ENCODE measurements at regions not wholly inside any gene's neighbourhood (a gene's known extent, or its start where the extent isn't known, plus 50 kb on each side); places are given as distances from the start of the nearest gene placed in this dataset.

DNA sequence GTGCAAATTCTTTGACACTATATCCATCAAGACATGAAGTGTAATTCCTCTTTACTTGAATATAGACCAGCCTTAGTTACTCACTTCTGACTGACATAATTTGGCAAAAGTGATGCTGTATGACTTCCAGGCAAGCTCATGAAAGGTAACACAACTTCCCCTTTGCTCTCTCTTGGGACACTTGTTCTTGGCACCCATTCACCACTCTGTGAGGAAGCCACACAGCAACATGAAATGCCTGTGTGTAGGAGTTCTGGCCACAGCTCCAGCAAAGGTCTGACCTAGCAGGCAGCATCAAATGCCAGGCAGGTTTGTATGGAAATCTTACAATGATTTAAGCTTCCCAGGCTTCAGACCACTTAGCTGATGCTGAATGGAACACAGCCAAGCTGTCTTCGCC, 280.3 kb downstream of the PDHA2 start:
- TF ChIP-seq SUZ12 (IDR thresholded peaks at IDR 0.05; ENCODE audit: extremely low read depth, insufficient read depth, insufficient read length) (no peak), YY1 (IDR thresholded peaks at IDR 0.05; ENCODE audit: insufficient read depth, insufficient read length) (no peak)
- H3K4me3 ChIP-seq (ENCODE audit: insufficient read length, low read depth), result no peak overlapping the region
- H3K9ac ChIP-seq (ENCODE audit: insufficient read length, low read depth), result no peak overlapping the region
- no peaks in the 10 kb centered on the region for H3K4me1 ChIP-seq (ENCODE audit: insufficient read depth, insufficient read length)
- no peaks in the 10 kb centered on the region for H3K27me3 ChIP-seq (ENCODE audit: insufficient read depth, insufficient read length)
- no peaks in the 10 kb centered on the region for H3K9me3 ChIP-seq (ENCODE audit: insufficient read depth, low read length)
- no peak for DNase-seq (ENCODE audit: low read depth, low spot score)
- H3K36me3 ChIP-seq (ENCODE audit: insufficient read depth, insufficient read length, low read length), result no peaks in the 10 kb centered on the region

DNA sequence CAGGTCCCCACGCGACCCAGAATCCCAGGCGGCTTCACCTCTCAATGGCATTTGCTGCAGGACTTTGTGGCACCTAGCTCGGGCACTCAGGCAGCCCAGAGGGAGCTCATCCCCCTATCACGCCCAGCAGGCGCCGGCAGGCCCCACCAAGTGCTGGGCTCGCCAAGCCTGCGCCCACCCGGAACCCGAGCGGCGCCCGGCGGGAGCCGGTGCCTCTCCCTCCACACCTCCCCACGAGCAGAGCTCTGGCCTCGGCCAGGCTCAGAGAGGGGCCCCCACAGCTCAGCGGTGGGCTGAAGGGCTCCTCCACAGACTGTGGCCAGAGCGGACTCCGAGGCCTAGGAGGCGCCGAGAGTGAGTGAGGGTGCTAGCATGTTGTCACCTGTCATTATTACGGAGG, 286.3 kb downstream of the PDHA2 start:
- H3K9me3 ChIP-seq (ENCODE audit: insufficient read depth, low read length), result no peaks in the 10 kb centered on the region
- no peaks in the 10 kb centered on the region for H3K36me3 ChIP-seq (ENCODE audit: insufficient read depth, insufficient read length, low read length)
- no peaks in the 10 kb centered on the region for H3K27me3 ChIP-seq (ENCODE audit: insufficient read depth, insufficient read length)
- no peak for TF ChIP-seq ZNF274 (IDR thresholded peaks at IDR 0.05; ENCODE audit: low read depth, low read length)
- TF ChIP-seq SUZ12 (IDR thresholded peaks at IDR 0.05; ENCODE audit: extremely low read depth, insufficient read depth, insufficient read length), result no peak
- TF ChIP-seq YY1 (IDR thresholded peaks at IDR 0.05; ENCODE audit: insufficient read depth, insufficient read length), result no peak
- no peak overlapping the region for H3K4me3 ChIP-seq (ENCODE audit: insufficient read length, low read depth)
- DNase-seq (ENCODE audit: low read depth, low spot score), result no peak
- no peaks in the 10 kb centered on the region for H3K4me1 ChIP-seq (ENCODE audit: insufficient read depth, insufficient read length)
- H3K9ac ChIP-seq (ENCODE audit: insufficient read length, low read depth), result no peak overlapping the region

DNA sequence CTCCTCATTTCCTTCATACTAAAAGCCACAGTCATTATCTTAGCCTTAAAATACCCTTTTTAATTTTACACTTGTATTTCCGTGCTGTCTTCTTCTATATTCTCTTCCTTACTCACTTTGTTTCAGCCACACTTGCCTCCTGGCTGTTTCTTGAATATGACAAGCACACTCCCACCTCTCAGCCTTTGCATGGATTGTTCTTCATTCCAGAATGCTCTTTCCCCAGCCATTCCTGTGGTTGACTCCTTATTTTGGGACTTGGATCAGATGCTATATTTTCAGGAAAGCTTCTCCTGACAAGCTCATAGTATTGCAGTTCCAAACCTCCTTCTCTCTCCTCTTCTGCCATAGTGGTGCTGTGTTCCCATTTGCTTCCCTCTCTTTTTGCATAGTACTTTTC, 291.3 kb downstream of the PDHA2 start:
- H3K9me3 ChIP-seq (ENCODE audit: insufficient read depth, low read length), result no peaks in the 10 kb centered on the region
- no peak for DNase-seq (ENCODE audit: low read depth, low spot score)
- no peak overlapping the region for H3K4me3 ChIP-seq (ENCODE audit: insufficient read length, low read depth)
- H3K9ac ChIP-seq (ENCODE audit: insufficient read length, low read depth), result no peak overlapping the region
- no peak for TF ChIP-seq SUZ12 (IDR thresholded peaks at IDR 0.05; ENCODE audit: extremely low read depth, insufficient read depth, insufficient read length)
- no peak for TF ChIP-seq YY1 (IDR thresholded peaks at IDR 0.05; ENCODE audit: insufficient read depth, insufficient read length)
- no peak for TF ChIP-seq ZNF274 (IDR thresholded peaks at IDR 0.05; ENCODE audit: low read depth, low read length)
- H3K36me3 ChIP-seq (ENCODE audit: insufficient read depth, insufficient read length, low read length), result no peaks in the 10 kb centered on the region
- no peaks in the 10 kb centered on the region for H3K27me3 ChIP-seq (ENCODE audit: insufficient read depth, insufficient read length)
- H3K4me1 ChIP-seq (ENCODE audit: insufficient read depth, insufficient read length), result no peaks in the 10 kb centered on the region

DNA sequence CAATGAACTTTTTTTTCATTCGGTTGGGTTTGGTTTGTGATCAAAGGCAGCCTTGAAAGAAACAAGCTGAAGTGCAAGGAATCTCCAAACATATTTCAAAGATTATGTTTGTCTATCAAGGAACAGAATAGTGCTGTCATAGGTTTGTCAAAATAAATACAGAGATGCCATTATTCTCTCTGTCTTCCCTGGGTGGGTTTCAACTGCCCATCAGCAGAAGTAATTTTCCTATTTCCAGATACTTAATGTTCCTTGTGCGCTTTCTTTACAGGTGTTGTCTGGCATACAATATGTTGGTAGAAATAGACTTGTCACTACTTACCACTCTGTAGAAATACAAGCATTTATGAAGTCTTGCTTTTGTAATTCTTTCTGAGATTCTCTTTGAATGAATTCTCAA, 294.9 kb downstream of the PDHA2 start:
- Histone ChIP-seq H3K9ac (ENCODE audit: insufficient read length, low read depth) (no peak overlapping the region), H3K4me1 (ENCODE audit: insufficient read depth, insufficient read length) (no peaks in the 10 kb centered on the region), H3K27me3 (ENCODE audit: insufficient read depth, insufficient read length) (no peaks in the 10 kb centered on the region), H3K9me3 (ENCODE audit: insufficient read depth, low read length) (no peaks in the 10 kb centered on the region), H3K4me3 (ENCODE audit: insufficient read length, low read depth) (no peak overlapping the region), H3K36me3 (ENCODE audit: insufficient read depth, insufficient read length, low read length) (no peaks in the 10 kb centered on the region)
- no peak for DNase-seq (ENCODE audit: low read depth, low spot score)
- no peak for TF ChIP-seq YY1 (IDR thresholded peaks at IDR 0.05; ENCODE audit: insufficient read depth, insufficient read length)

DNA sequence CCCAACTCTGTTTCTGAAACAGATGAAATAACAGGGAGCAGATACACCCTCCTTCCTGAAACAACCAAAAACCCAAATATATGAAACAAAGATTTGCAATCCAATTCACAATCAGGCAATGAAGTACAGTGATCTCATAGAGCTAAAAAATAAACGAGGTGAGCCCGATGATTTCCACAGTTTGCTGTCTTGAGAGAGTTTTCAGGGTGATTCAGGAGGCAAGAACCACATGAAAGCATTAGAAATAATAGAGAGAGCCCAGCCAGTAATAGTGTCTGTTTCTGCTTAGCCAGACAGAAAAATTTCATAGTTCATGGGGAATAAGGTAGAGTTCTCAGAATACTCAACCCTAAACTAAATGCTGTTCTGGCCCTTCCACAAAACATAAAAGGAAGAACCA, 296.2 kb downstream of the PDHA2 start:
- Histone ChIP-seq H3K27me3 (ENCODE audit: insufficient read depth, insufficient read length) (no peaks in the 10 kb centered on the region), H3K4me1 (ENCODE audit: insufficient read depth, insufficient read length) (no peaks in the 10 kb centered on the region), H3K4me3 (ENCODE audit: insufficient read length, low read depth) (no peak overlapping the region), H3K9me3 (ENCODE audit: insufficient read depth, low read length) (no peaks in the 10 kb centered on the region), H3K9ac (ENCODE audit: insufficient read length, low read depth) (no peak overlapping the region), H3K36me3 (ENCODE audit: insufficient read depth, insufficient read length, low read length) (no peaks in the 10 kb centered on the region)
- TF ChIP-seq SUZ12 (IDR thresholded peaks at IDR 0.05; ENCODE audit: extremely low read depth, insufficient read depth, insufficient read length) (no peak), ZNF274 (IDR thresholded peaks at IDR 0.05; ENCODE audit: low read depth, low read length) (no peak), YY1 (IDR thresholded peaks at IDR 0.05; ENCODE audit: insufficient read depth, insufficient read length) (no peak)
- no peak for DNase-seq (ENCODE audit: low read depth, low spot score)

DNA sequence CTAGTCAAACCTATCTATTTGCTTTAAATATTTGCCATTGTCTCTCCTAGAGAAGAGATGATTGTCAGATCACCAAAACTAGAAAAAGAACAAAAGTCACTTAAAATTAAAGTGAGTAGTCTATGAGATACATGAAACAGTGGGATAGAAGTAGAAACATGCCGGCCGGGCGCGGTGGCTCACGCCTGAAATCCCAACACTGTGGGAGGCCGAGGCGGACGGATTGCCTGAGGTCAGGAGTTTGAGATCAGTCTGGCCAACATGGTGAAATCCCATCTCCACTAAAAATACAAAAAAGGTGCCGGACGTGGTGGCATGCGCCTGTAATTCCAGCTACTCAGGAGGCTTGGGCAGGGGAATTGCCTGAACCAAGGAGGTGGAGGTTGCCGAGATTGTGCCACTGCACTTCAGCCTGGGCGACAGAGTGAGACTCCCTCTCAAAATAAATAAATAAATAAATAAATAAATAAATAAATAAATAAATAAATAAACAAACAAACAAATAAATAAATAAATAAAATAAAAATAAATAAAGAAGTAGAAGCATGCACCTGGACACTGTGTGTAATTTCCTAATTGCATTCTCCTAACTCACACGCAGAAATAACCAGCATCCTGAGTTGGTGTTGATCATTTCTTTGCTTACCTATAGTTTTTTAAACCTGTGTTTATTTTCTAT, 299.5 kb downstream of the PDHA2 start:
- DNase-seq (ENCODE audit: low read depth, low spot score), result no peak
- no peaks in the 10 kb centered on the region for H3K27me3 ChIP-seq (ENCODE audit: insufficient read depth, insufficient read length)
- no peaks in the 10 kb centered on the region for H3K36me3 ChIP-seq (ENCODE audit: insufficient read depth, insufficient read length, low read length)
- H3K9me3 ChIP-seq (ENCODE audit: insufficient read depth, low read length), result no peaks in the 10 kb centered on the region
- TF ChIP-seq SUZ12 (IDR thresholded peaks at IDR 0.05; ENCODE audit: extremely low read depth, insufficient read depth, insufficient read length) (no peak), ZNF274 (IDR thresholded peaks at IDR 0.05; ENCODE audit: low read depth, low read length) (no peak), YY1 (IDR thresholded peaks at IDR 0.05; ENCODE audit: insufficient read depth, insufficient read length) (no peak)
- no peaks in the 10 kb centered on the region for H3K4me1 ChIP-seq (ENCODE audit: insufficient read depth, insufficient read length)
- H3K9ac ChIP-seq (ENCODE audit: insufficient read length, low read depth), result no peak overlapping the region
- H3K4me3 ChIP-seq (ENCODE audit: insufficient read length, low read depth), result no peak overlapping the region

DNA sequence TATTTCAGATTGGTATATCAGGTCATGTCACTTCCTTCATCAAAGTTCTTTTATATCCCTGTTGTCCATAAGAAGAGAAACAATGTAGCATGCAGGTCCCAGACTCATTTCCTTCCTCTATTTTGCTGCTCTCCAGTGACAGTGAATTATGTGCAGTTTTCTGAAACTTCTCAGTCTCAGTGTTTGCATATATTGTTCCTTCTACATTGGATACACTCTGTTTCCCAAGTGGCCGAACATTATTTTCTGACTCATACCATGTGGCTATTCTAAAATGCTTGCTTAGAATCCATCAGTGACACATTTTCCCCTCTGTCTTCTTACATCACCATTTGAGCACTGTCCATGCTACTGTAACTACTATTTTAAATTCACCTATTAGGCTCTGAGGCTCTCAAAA, 305.7 kb downstream of the PDHA2 start:
- Histone ChIP-seq H3K27me3 (ENCODE audit: insufficient read depth, insufficient read length) (no peaks in the 10 kb centered on the region), H3K4me1 (ENCODE audit: insufficient read depth, insufficient read length) (no peaks in the 10 kb centered on the region), H3K4me3 (ENCODE audit: insufficient read length, low read depth) (no peak overlapping the region), H3K9me3 (ENCODE audit: insufficient read depth, low read length) (no peaks in the 10 kb centered on the region), H3K36me3 (ENCODE audit: insufficient read depth, insufficient read length, low read length) (no peaks in the 10 kb centered on the region), H3K9ac (ENCODE audit: insufficient read length, low read depth) (no peak overlapping the region)
- no peak for DNase-seq (ENCODE audit: low read depth, low spot score)
- no peak for TF ChIP-seq SUZ12 (IDR thresholded peaks at IDR 0.05; ENCODE audit: extremely low read depth, insufficient read depth, insufficient read length)
- no peak for TF ChIP-seq ZNF274 (IDR thresholded peaks at IDR 0.05; ENCODE audit: low read depth, low read length)
- TF ChIP-seq YY1 (IDR thresholded peaks at IDR 0.05; ENCODE audit: insufficient read depth, insufficient read length), result no peak
